Fibroblast of peridontal ligament (primary cell): ENCODE measurements at regions not wholly inside any gene's neighbourhood (a gene's known extent, or its start where the extent isn't known, plus 50 kb on each side); places are given as distances from the start of the nearest gene placed in this dataset.
A peak's percentile ranks its signal among the peaks of the same experiment; 100 is the strongest.
"Not testable (repeated sequence)": the region's sequence is repeated elsewhere in the genome, so short reads cannot be mapped to it uniquely, and the experiment has no call there.

Experiments used
- DNase-seq: peaks from one replicate; pipeline ENCODE4 v3.0.0-alpha.2; 2010; ENCODE audit errors: extremely low read depth

DNA sequence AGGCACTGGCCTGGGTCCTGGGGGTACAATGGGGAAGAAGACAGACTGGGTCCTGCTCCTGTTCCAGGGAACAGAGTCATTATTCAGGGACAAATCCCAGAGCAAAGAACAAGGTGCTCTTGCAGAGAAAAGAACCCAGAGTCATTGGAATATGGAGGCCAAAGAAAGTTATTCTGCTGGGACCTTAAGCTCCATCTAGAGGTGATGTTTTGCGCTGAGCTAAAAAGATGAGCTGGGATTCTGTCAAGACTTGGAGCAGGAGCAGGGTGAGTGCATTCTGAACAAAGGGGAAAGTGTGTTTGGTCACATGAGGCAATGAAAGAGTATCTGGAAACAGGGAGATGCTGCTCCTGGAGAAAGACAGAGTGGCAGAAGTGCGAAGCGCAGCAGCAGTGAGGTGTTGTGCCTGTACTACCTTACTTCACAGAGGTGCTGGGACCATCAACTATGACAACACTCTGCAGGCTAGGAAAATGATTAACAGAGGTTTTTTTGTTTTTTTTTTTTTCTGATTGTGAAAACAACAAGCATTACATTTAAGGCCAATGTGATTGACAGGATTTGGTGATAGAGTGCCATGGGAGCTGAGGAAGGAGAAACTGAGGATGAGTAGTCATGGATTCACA is 95.3 kb upstream of the TNFSF11 start:
- peak; percentile 31 for DNase-seq

DNA sequence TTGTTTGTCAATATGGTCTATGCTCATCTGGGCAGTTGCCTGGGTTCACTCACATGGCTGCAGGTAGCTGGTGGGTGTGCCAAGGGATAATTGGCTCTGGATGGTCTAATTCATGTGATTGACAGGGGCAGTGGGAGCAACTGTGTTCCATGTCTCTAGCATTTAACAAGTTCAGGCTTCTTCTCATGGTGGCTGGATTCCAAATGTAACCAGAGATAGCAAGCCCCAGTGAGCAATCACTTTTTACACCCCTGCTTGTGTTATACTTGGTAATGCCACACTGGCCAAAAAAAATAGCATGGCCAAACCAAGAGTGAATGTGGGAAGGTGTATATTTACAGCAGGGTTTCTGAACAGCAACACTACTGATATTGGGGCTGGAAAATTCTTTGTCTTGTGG is 89.6 kb upstream of the TNFSF11 start:
- peak; percentile 11 for DNase-seq

- DNase-seq = no peak
These were observed 88.7 kb upstream of the TNFSF11 start for GRCh38 chr13:42485272-42485671.

- peak; percentile 78 for DNase-seq
These were observed 87.2 kb upstream of the TNFSF11 start for GRCh38 chr13:42486711-42487198.

DNA sequence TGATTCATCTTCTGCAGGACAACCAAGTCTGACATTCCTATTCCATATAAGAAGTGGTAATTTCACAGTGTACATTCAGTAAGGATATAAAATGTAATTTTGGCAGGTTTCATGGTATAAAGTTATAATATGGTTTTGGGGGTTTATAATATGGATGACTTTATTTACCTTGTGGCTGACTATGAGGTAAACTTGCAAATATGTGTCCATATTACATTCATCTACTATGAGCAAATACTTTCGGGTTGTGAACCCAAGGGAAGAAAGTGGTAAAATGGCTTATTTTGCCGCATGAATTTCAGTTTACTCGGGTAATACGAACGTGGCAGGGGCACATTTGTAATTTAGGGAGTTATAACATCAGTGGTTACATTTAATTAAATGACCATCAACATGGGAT is 86.7 kb upstream of the TNFSF11 start:
- DNase-seq = peak; percentile 43

GRCh38 chr13:42490676-42491075 is 83.3 kb upstream of the TNFSF11 start:
- no peak for DNase-seq

DNA sequence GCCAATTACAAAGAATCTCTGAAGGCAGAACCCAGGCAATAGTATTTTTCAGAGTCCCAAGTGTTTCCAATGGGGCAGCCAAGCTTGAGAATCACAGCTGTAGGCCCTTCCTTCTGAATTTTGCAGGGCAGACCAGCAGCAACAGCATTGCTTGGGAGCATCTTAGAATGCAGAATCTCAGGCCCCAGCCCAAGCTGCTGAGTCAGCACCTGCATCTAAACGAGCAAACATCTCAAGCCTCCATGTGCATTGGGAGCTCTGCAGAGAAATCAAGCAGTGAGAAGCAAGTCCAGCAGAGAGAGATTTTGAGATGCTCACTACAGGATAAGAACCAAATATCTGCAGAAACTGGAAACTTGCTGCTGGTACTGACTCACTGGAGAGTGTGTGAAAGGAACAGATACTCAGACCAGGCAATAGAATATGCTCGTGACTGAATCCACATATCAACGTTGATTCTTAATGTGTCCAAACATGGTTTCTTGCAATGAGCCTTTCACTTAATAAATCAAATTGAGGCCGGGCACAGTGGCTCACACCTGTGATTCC is 81.5 kb upstream of the TNFSF11 start:
- DNase-seq = no peak

- DNase-seq = no peak
These were observed 79.8 kb upstream of the TNFSF11 start for GRCh38 chr13:42494157-42494556.

DNA sequence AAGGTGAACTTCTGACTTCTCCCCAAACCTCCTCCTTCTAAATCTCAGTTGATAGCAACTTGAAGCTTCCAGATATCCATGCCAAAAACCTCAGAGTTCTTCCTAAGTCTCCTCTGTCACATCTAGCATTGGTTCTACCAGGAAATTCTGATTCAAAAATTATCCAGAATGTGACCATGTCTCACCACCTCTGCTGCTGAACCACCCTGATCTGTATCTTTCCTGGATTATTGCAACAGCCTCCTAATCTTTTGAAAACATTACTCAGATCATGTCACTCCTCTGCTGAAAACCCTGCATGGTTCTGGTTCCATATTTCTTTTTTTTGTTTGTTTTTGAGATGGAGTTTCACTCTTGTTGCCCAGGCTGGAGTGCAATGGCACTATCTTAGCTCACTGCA is 78.7 kb upstream of the TNFSF11 start:
- DNase-seq = no peak

DNA sequence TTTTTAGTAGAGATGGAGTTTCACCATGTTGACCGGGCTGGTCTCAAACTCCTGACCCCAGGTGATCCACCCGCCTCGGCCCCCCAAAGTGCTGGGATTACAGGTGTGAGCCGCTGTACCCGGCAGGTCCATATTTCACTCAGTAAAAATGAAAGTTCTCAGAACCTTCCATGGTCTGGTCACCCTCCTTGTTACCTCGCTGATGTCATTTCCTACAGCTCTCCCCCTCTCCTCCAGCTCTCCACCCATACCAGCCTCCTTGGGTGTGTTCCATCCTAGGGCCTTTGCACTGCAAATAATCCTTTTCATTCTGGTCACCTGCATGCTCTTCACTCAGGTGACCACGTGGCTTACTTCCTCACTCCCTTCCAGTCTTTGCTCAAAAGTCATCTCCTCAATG is 78.2 kb upstream of the TNFSF11 start:
- no peak for DNase-seq

- DNase-seq = not testable (repeated sequence)
These were observed 76.9 kb upstream of the TNFSF11 start for GRCh38 chr13:42496926-42497554.

DNA sequence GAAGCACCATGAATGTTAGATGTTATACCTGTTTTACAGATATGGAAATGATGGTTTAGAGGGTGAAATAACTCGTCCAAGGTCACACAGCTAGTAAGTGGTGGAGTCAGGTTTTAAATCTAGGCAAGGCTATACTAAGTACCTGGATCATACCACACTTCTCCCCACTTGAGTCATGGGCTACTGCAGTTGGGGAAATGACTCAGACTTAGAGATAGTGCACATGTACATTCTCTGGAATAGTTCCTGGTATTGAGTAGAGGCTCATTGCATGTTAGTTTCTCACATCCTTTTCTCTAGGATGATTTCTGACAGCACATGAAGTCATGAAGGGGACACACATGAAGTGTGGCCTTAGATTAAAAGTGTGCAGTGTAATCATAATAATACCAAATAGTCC is 76.2 kb upstream of the TNFSF11 start:
- no peak for DNase-seq

GRCh38 chr13:42498521-42498920 is 75.4 kb upstream of the TNFSF11 start:
- no peak for DNase-seq
